Ishikawa (cell line): ENCODE measurements at regions not wholly inside any gene's neighbourhood (a gene's known extent, or its start where the extent isn't known, plus 50 kb on each side); places are given as distances from the start of the nearest gene placed in this dataset.

Experiments
- CEBPB ChIP-seq: IDR thresholded peaks from 2 replicates; pipeline ENCODE4 v1.6.1; 2012
- CREB1 ChIP-seq: IDR thresholded peaks from 2 replicates; pipeline ENCODE4 v1.6.1; 2012; ENCODE audit warnings: low read depth
- EGR1 ChIP-seq: IDR thresholded peaks from 2 replicates; pipeline ENCODE4 v1.6.1; 2012
- EP300 ChIP-seq: IDR thresholded peaks from 2 replicates; pipeline ENCODE4 v1.6.1; 2012; ENCODE audit warnings: borderline replicate concordance
- MAX ChIP-seq: IDR thresholded peaks from 2 replicates; pipeline ENCODE4 v1.6.1; 2012
- NFIC ChIP-seq: IDR thresholded peaks from 2 replicates; pipeline ENCODE4 v1.6.1; 2012
- RAD21 ChIP-seq: IDR thresholded peaks from 2 replicates; pipeline ENCODE4 v1.6.1; 2012; ENCODE audit warnings: low read depth
- REST ChIP-seq: IDR thresholded peaks from 2 replicates; pipeline ENCODE4 v1.6.1; 2012; ENCODE audit warnings: low read depth, mild to moderate bottlenecking
- TAF1 ChIP-seq: IDR thresholded peaks from 2 replicates; pipeline ENCODE4 v1.6.1; 2012; ENCODE audit warnings: low read depth, mild to moderate bottlenecking
- TCF12 ChIP-seq: IDR thresholded peaks from 2 replicates; pipeline ENCODE4 v1.6.1; 2012; ENCODE audit warnings: low read depth
- TEAD4 ChIP-seq: IDR thresholded peaks from 2 replicates; pipeline ENCODE4 v1.6.1; 2012
- YY1 ChIP-seq: IDR thresholded peaks from 2 replicates; pipeline ENCODE4 v1.6.1; 2012; ENCODE audit warnings: low read depth
- ZBTB7A ChIP-seq: IDR thresholded peaks from 2 replicates; pipeline ENCODE4 v1.6.1; 2012; ENCODE audit warnings: low read depth

- no peak for TF ChIP-seq TAF1
- no peak for TF ChIP-seq CREB1
- TF ChIP-seq NFIC: peak; percentile 59; the same call in 1 of the 2 replicates
- no peak for TF ChIP-seq CEBPB
- peak; percentile 75; the same call in 1 of the 2 replicates for TF ChIP-seq EP300
- TF ChIP-seq ZBTB7A: no peak
- TF ChIP-seq REST: no peak
- TF ChIP-seq YY1: no peak
- peak; percentile 82 for TF ChIP-seq TEAD4
- TF ChIP-seq RAD21: no peak
- no peak for TF ChIP-seq MAX
- TF ChIP-seq EGR1: no peak
- peak; percentile 78 for TF ChIP-seq TCF12
Observed at GRCh38 chr10:55180357-55180756, 379.3 kb upstream of the PCDH15 start.
